ENCODE measurements at regions not wholly inside any gene's neighbourhood (a gene's known extent, or its start where the extent isn't known, plus 50 kb on each side); places are given as distances from the start of the nearest gene placed in this dataset.

DNA sequence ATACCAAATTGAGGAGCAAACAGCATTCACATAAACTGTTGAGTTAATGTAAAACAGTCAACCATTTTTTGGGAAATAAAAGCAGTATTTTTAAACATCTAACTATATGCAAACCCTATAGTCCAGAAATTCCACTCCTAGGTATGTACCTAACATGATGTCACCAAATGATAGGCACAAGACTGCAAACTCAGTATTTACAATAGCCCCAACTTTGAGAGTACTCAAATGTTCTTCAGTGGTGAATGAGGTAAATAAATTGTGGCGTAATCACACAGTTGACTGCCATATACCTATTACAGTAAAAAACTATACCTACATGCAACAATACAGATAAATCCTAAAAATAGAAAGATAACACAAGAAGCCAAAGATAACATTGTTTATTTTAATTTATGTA is 1243.8 kb upstream of the ADGRL3 start:
- no peak overlapping the region for H3K4me3 ChIP-seq
- TF ChIP-seq, protein P1, sequence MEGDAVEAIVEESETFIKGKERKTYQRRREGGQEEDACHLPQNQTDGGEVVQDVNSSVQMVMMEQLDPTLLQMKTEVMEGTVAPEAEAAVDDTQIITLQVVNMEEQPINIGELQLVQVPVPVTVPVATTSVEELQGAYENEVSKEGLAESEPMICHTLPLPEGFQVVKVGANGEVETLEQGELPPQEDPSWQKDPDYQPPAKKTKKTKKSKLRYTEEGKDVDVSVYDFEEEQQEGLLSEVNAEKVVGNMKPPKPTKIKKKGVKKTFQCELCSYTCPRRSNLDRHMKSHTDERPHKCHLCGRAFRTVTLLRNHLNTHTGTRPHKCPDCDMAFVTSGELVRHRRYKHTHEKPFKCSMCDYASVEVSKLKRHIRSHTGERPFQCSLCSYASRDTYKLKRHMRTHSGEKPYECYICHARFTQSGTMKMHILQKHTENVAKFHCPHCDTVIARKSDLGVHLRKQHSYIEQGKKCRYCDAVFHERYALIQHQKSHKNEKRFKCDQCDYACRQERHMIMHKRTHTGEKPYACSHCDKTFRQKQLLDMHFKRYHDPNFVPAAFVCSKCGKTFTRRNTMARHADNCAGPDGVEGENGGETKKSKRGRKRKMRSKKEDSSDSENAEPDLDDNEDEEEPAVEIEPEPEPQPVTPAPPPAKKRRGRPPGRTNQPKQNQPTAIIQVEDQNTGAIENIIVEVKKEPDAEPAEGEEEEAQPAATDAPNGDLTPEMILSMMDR (IDR thresholded peaks at IDR 0.05) = no peak
- no peak for TF ChIP-seq POLR2A (IDR thresholded peaks at IDR 0.05)
- no peaks in the 10 kb centered on the region for H3K27me3 ChIP-seq
- no peak overlapping the region for H3K27ac ChIP-seq
- H3K9me3 ChIP-seq (replicated peaks in 1 of 3) = no peaks in the 10 kb centered on the region
- 90 to 96% (median 94%) methylated on average over 1 of the region's 1 CpG for WGBS, 4 donors
- no peaks in the 10 kb centered on the region for H3K4me1 ChIP-seq (replicated peaks in 1 of 2)
- H3K36me3 ChIP-seq (replicated peaks in 1 of 2) = no peaks in the 10 kb centered on the region
- no peak for DNase-seq
- intact Hi-C loops (cut with DNase I) = no loop called here

DNA sequence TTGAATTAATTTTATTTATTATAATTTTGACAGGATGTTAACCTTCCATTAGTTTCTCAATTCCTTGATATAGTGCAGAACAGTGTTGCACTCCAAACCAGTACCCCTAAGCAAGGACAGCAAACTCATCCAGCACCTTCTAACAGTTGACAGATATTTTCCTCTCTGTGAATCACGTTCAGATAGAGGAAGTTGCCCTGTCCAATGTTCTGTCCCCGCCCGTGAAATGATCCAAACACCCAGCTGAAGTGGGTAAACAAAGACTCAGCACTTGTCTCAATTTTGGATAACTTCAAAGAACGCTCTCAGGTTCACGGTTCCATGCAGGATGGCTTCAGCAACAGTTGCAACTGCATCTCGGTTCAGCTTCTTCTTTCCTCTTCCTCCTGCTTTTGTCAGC is 1240.0 kb upstream of the ADGRL3 start:
- Histone ChIP-seq H3K4me1 (replicated peaks in 1 of 2) (no peaks in the 10 kb centered on the region), H3K27me3 (no peaks in the 10 kb centered on the region), H3K9me3 (replicated peaks in 1 of 3) (no peaks in the 10 kb centered on the region), H3K36me3 (replicated peaks in 1 of 2) (no peaks in the 10 kb centered on the region), H3K4me3 (no peak overlapping the region), H3K27ac (no peak overlapping the region)
- intact Hi-C loops (cut with DNase I) = no loop called here
- WGBS, 4 donors = 59 to 76% (median 67%) methylated on average over 6 of the region's 6 CpGs
- DNase-seq = no peak
- TF ChIP-seq, protein P1 (IDR thresholded peaks at IDR 0.05) = no peak
- TF ChIP-seq POLR2A (IDR thresholded peaks at IDR 0.05) = no peak

GRCh38 chr4:59966758-59967157 is 1233.4 kb upstream of the ADGRL3 start:
- intact Hi-C loops (cut with DNase I) = no loop called here
- no peak for DNase-seq
- no peaks in the 10 kb centered on the region for H3K36me3 ChIP-seq (replicated peaks in 1 of 2)
- H3K4me1 ChIP-seq (replicated peaks in 1 of 2) = no peaks in the 10 kb centered on the region
- H3K27ac ChIP-seq = no peak overlapping the region
- H3K4me3 ChIP-seq = no peak overlapping the region
- H3K27me3 ChIP-seq = no peaks in the 10 kb centered on the region
- no peaks in the 10 kb centered on the region for H3K9me3 ChIP-seq (replicated peaks in 1 of 3)
- TF ChIP-seq, protein P1 (IDR thresholded peaks at IDR 0.05) = no peak
- no peak for TF ChIP-seq POLR2A (IDR thresholded peaks at IDR 0.05)

GRCh38 chr4:59968796-59969195 is 1231.3 kb upstream of the ADGRL3 start:
- Histone ChIP-seq H3K4me3 (no peak overlapping the region), H3K27me3 (no peaks in the 10 kb centered on the region), H3K27ac (no peak overlapping the region), H3K4me1 (replicated peaks in 1 of 2) (no peaks in the 10 kb centered on the region), H3K36me3 (replicated peaks in 1 of 2) (no peaks in the 10 kb centered on the region), H3K9me3 (replicated peaks in 1 of 3) (no peaks in the 10 kb centered on the region)
- 73 to 90% (median 82%) methylated on average over 5 of the region's 5 CpGs for WGBS, 4 donors
- intact Hi-C loops (cut with DNase I) = no loop called here
- TF ChIP-seq, protein P1 (IDR thresholded peaks at IDR 0.05) = no peak
- TF ChIP-seq POLR2A (IDR thresholded peaks at IDR 0.05) = no peak
- no peak for DNase-seq
